Vagina (tissue), 2 donors: ENCODE measurements at regions not wholly inside any gene's neighbourhood (a gene's known extent, or its start where the extent isn't known, plus 50 kb on each side); places are given as distances from the start of the nearest gene placed in this dataset.

Experiments
- DNase-seq, 2 donors: peaks; one replicate each; pipeline ENCODE4 v3.0.0-alpha.2; 2017; ENCODE audit errors: extremely low spot score in 2 of 2
- H3K27ac ChIP-seq: fragments of 200-600 bp; sonication (generic); one replicate; pipeline ENCODE4 v1.5.1; 2019
- H3K27me3 ChIP-seq: fragments of 200-600 bp; sonication (generic); one replicate; pipeline ENCODE4 v1.5.1; 2019
- H3K36me3 ChIP-seq, 2 donors: fragments of 200-600 bp; sonication (generic); one replicate each; pipeline ENCODE4 v1.5.1; 2017 to 2019
- H3K4me1 ChIP-seq: fragments of 200-600 bp; sonication (generic); one replicate; pipeline ENCODE4 v1.5.1; 2019
- H3K4me3 ChIP-seq, 2 donors: fragments of 200-600 bp; sonication (generic); 1 replicate in 1 of 2; 2 replicates in 1 of 2; pipeline ENCODE4 v1.5.1; 2016 to 2019
- H3K9me3 ChIP-seq: fragments of 200-600 bp; sonication (generic); one replicate; pipeline ENCODE4 v1.5.1; 2019
- CTCF ChIP-seq, 3 experiments: fragments of 450-650 bp in 2 of 3; fragments of 200-600 bp in 1 of 3; sonication (generic) in 1 of 3; IDR thresholded peaks; one replicate each; pipeline ENCODE4 v1.5.1; 2017 to 2019; ENCODE audit warnings: antibody characterized with exemption in 3 of 3, mild to moderate bottlenecking in 2 of 3, moderate library complexity in 2 of 3
- POLR2A ChIP-seq, 2 donors: fragments of 450-650 bp; IDR thresholded peaks; one replicate each; pipeline ENCODE4 v1.6.1; 2017; ENCODE audit warnings: antibody characterized with exemption in 2 of 2, mild to moderate bottlenecking in 2 of 2, moderate library complexity in 2 of 2
- POLR2AphosphoS5 ChIP-seq, 2 donors: sonication (generic); formaldehyde crosslinking; IDR thresholded peaks; one replicate each; pipeline ENCODE4 v1.9.0; 2017; ENCODE audit warnings: antibody characterized with exemption in 2 of 2, mild to moderate bottlenecking in 2 of 2, low read depth in 1 of 2; ENCODE audit not compliant: insufficient read depth in 1 of 2
- intact Hi-C: fragments of 100-400 bp; cut with DNase I; formaldehyde crosslinking; loops from one replicate; pipeline ENCODE4 v1.15.1; 2023

GRCh38 chr1:219434285-219434922 is 178.5 kb downstream of the ZC3H11B start:
- H3K4me3 ChIP-seq, result no peak overlapping the region
- H3K9me3 ChIP-seq, result no peaks in the 10 kb centered on the region
- no peak for DNase-seq
- no peak overlapping the region for H3K27ac ChIP-seq
- intact Hi-C loops, result no loop called here
- TF ChIP-seq POLR2AphosphoS5 (IDR thresholded peaks at IDR 0.05; ENCODE audit: insufficient read depth in 1 of 2, low read depth in 1 of 2) (no peak), CTCF (IDR thresholded peaks at IDR 0.05) (no peak), POLR2A (IDR thresholded peaks at IDR 0.05) (no peak)
- H3K4me1 ChIP-seq, result no peaks in the 10 kb centered on the region
- no peaks in the 10 kb centered on the region for H3K27me3 ChIP-seq
- H3K36me3 ChIP-seq, result no peaks in the 10 kb centered on the region

GRCh38 chr1:219433496-219434131 is 179.3 kb downstream of the ZC3H11B start:
- H3K4me3 ChIP-seq, result no peak overlapping the region
- no peaks in the 10 kb centered on the region for H3K9me3 ChIP-seq
- H3K36me3 ChIP-seq, result no peaks in the 10 kb centered on the region
- no peak for DNase-seq
- TF ChIP-seq CTCF (IDR thresholded peaks at IDR 0.05) (no peak), POLR2AphosphoS5 (IDR thresholded peaks at IDR 0.05; ENCODE audit: insufficient read depth in 1 of 2, low read depth in 1 of 2) (no peak), POLR2A (IDR thresholded peaks at IDR 0.05) (no peak)
- no peak overlapping the region for H3K27ac ChIP-seq
- intact Hi-C loops, result no loop called here
- H3K4me1 ChIP-seq, result no peaks in the 10 kb centered on the region
- no peaks in the 10 kb centered on the region for H3K27me3 ChIP-seq

- no peak for DNase-seq
Measured at GRCh38 chr1:219433001-219433400, 179.9 kb downstream of the ZC3H11B start.

GRCh38 chr1:219432191-219432606 is 180.7 kb downstream of the ZC3H11B start:
- no peak overlapping the region for H3K27ac ChIP-seq
- no peak for DNase-seq
- TF ChIP-seq POLR2AphosphoS5 (IDR thresholded peaks at IDR 0.05; ENCODE audit: insufficient read depth in 1 of 2, low read depth in 1 of 2) (no peak), CTCF (IDR thresholded peaks at IDR 0.05) (no peak), POLR2A (IDR thresholded peaks at IDR 0.05) (no peak)
- H3K4me1 ChIP-seq, result no peaks in the 10 kb centered on the region
- no peaks in the 10 kb centered on the region for H3K27me3 ChIP-seq
- no peak overlapping the region for H3K4me3 ChIP-seq
- intact Hi-C loops, result no loop called here
- no peaks in the 10 kb centered on the region for H3K36me3 ChIP-seq
- H3K9me3 ChIP-seq, result no peaks in the 10 kb centered on the region

More at GRCh38 chr1:219433001-219433400, 179.9 kb downstream of the ZC3H11B start:
- no peaks in the 10 kb centered on the region for H3K4me1 ChIP-seq
- no peaks in the 10 kb centered on the region for H3K36me3 ChIP-seq
- no peak overlapping the region for H3K4me3 ChIP-seq
- intact Hi-C loops, result no loop called here
- H3K27ac ChIP-seq, result no peak overlapping the region
- H3K27me3 ChIP-seq, result no peaks in the 10 kb centered on the region
- no peaks in the 10 kb centered on the region for H3K9me3 ChIP-seq
- TF ChIP-seq POLR2AphosphoS5 (IDR thresholded peaks at IDR 0.05; ENCODE audit: insufficient read depth in 1 of 2, low read depth in 1 of 2), result no peak
- TF ChIP-seq POLR2A (IDR thresholded peaks at IDR 0.05), result no peak
- no peak for TF ChIP-seq CTCF (IDR thresholded peaks at IDR 0.05)

GRCh38 chr1:219430419-219430818 is 182.5 kb downstream of the ZC3H11B start:
- H3K27me3 ChIP-seq, result no peaks in the 10 kb centered on the region
- TF ChIP-seq CTCF (IDR thresholded peaks at IDR 0.05) (no peak), POLR2AphosphoS5 (IDR thresholded peaks at IDR 0.05; ENCODE audit: insufficient read depth in 1 of 2, low read depth in 1 of 2) (no peak), POLR2A (IDR thresholded peaks at IDR 0.05) (no peak)
- no peak for DNase-seq
- H3K36me3 ChIP-seq, result no peaks in the 10 kb centered on the region
- H3K4me3 ChIP-seq, result no peak overlapping the region
- intact Hi-C loops, result no loop called here
- no peaks in the 10 kb centered on the region for H3K9me3 ChIP-seq
- no peaks in the 10 kb centered on the region for H3K4me1 ChIP-seq
- H3K27ac ChIP-seq, result no peak overlapping the region
